C4-2B (cell line): ENCODE measurements at regions not wholly inside any gene's neighbourhood (a gene's known extent, or its start where the extent isn't known, plus 50 kb on each side); places are given as distances from the start of the nearest gene placed in this dataset.

Experiments
- CTCF ChIP-seq: fragments of 450-650 bp; conservative IDR thresholded peaks from 2 replicates; pipeline ENCODE4 v1.5.1; 2017; ENCODE audit warnings: mild to moderate bottlenecking
- ZFX ChIP-seq: fragments of 450-650 bp; IDR thresholded peaks from 2 replicates; pipeline ENCODE4 v1.6.1; 2017

GRCh38 chr11:31972623-31973022 lies 118.3 kb upstream of the RCN1 start:
- TF ChIP-seq CTCF: no peak
- TF ChIP-seq ZFX: no peak
